Endothelial cell of umbilical vein (primary cell): ENCODE measurements at regions not wholly inside any gene's neighbourhood (a gene's known extent, or its start where the extent isn't known, plus 50 kb on each side); places are given as distances from the start of the nearest gene placed in this dataset.

Source experiments
- BruUV-seq: library from RNA; stranded (reverse); fragments of 400-500 nt; replicated peaks from 2 replicates; lab custom pipeline; 2021; lab: Mats Ljungman, UMichigan
- CTCF ChIA-PET: fragments of 300-600, 350-600 bp; sonication (Branson Sonifier 250); formaldehyde crosslinking; loops from one replicate; lab custom pipeline; 2021; ENCODE audit warnings: antibody characterized with exemption, inconsistent platforms; lab: Charles Lee
- POLR2A ChIA-PET: fragments of 300-600, 350-600 bp; sonication (Branson Sonifier 250); formaldehyde crosslinking; loops from one replicate; lab custom pipeline; 2021; ENCODE audit warnings: antibody characterized with exemption, inconsistent platforms; lab: Charles Lee
- DNase-seq: peaks from one replicate; pipeline ENCODE4 v3.0.0-alpha.2; 2011; ENCODE audit warnings: low read depth, low spot score
- FAIRE-seq: peaks from 2 replicates; lab custom pipeline; 2011; peaks lifted over from hg19 to GRCh38; lab: Jason Lieb, UNC
- H2AFZ ChIP-seq: 2 replicates; pipeline ENCODE4 v1.6.0; 2012; ENCODE audit warnings: low read depth, low read length, control low read depth, inconsistent platforms
- H3K27ac ChIP-seq: 2 replicates; pipeline ENCODE4 v1.5.1; 2011; ENCODE audit warnings: low read depth, mild to moderate bottlenecking, control low read depth, low read length, moderate library complexity; ENCODE audit not compliant: insufficient read depth
- H3K27me3 ChIP-seq, 2 experiments: 2 replicates each; pipeline versions ENCODE4 v1.6.0 to v1.6.1; 2011; ENCODE audit warnings: low read length in 2 of 2, mixed read lengths in 1 of 2; ENCODE audit not compliant: control insufficient read depth in 2 of 2, insufficient read depth in 2 of 2
- H3K36me3 ChIP-seq, 2 experiments: 2 replicates in 1 of 2; 3 replicates in 1 of 2; pipeline ENCODE4 v1.5.1; 2011; ENCODE audit warnings: low read length in 2 of 2, mild to moderate bottlenecking in 1 of 2, moderate library complexity in 1 of 2; ENCODE audit not compliant: control insufficient read depth in 2 of 2, insufficient read depth in 2 of 2; ENCODE audit errors: extremely low read depth in 1 of 2
- H3K4me1 ChIP-seq: 3 replicates; pipeline ENCODE4 v1.5.1; 2011; ENCODE audit warnings: mild to moderate bottlenecking, low read length; ENCODE audit not compliant: control insufficient read depth, insufficient read depth; ENCODE audit errors: extremely low read depth
- H3K4me2 ChIP-seq: 2 replicates; pipeline ENCODE4 v1.6.1; 2011; ENCODE audit warnings: low read length, control low read depth, mixed read lengths; ENCODE audit not compliant: insufficient read depth
- H3K4me3 ChIP-seq, 3 experiments: fragments of 200-600 bp in 1 of 3; sonication (generic), shearing (Covaris generic) in 1 of 3; replicated peaks in 1 of 3; 2 replicates each; pipeline ENCODE4 v1.5.1; 2011 to 2016; ENCODE audit warnings: control low read depth in 3 of 3, low read length in 3 of 3, mild to moderate bottlenecking in 2 of 3, inconsistent platforms in 1 of 3, low read depth in 1 of 3, moderate library complexity in 1 of 3; ENCODE audit not compliant: insufficient read depth in 1 of 3
- H3K79me2 ChIP-seq: 2 replicates; pipeline ENCODE4 v1.6.0; 2012; ENCODE audit warnings: low read length, inconsistent platforms; ENCODE audit not compliant: control insufficient read depth, insufficient read depth
- H3K9ac ChIP-seq: replicated peaks from 2 replicates; pipeline ENCODE3; 2011; ENCODE audit warnings: low read length, control low read depth; ENCODE audit not compliant: insufficient read depth; ENCODE audit errors: extremely low read depth
- H3K9me1 ChIP-seq: replicated peaks from 3 replicates; pipeline ENCODE4 v1.6.0; 2011; ENCODE audit warnings: mild to moderate bottlenecking, low read length; ENCODE audit not compliant: control insufficient read depth, insufficient read depth; ENCODE audit errors: extremely low read depth
- H3K9me3 ChIP-seq: replicated peaks from 2 replicates; pipeline ENCODE4 v1.5.1; 2012; ENCODE audit warnings: low read length, inconsistent platforms; ENCODE audit not compliant: control insufficient read depth, insufficient read depth
- H4K20me1 ChIP-seq: replicated peaks from 2 replicates; pipeline ENCODE3; 2011; ENCODE audit warnings: mild to moderate bottlenecking, low read length; ENCODE audit not compliant: control insufficient read depth, insufficient read depth; ENCODE audit errors: extremely low read depth
- EZH2 ChIP-seq: IDR thresholded peaks from 2 replicates; pipeline ENCODE4 v1.6.1; 2012; ENCODE audit warnings: borderline replicate concordance, low read depth, mild to moderate bottlenecking, moderate library complexity, low read length, inconsistent platforms; ENCODE audit not compliant: severe bottlenecking
- FOS ChIP-seq: IDR thresholded peaks from 2 replicates; pipeline ENCODE4 v1.6.1; 2011; ENCODE audit warnings: mild to moderate bottlenecking, low read length, moderate library complexity, borderline replicate concordance; ENCODE audit not compliant: insufficient read depth
- GATA2 ChIP-seq: IDR thresholded peaks from 2 replicates; pipeline ENCODE4 v1.7.0; 2011; ENCODE audit warnings: low read depth, mild to moderate bottlenecking, moderate library complexity, mixed read lengths, low read length; ENCODE audit not compliant: insufficient read length, insufficient read depth
- JUN ChIP-seq: IDR thresholded peaks from 2 replicates; pipeline ENCODE4 v1.6.1; 2011; ENCODE audit warnings: borderline replicate concordance, low read depth; ENCODE audit not compliant: insufficient read length, insufficient read depth
- MYC ChIP-seq: IDR thresholded peaks from one replicate; pipeline ENCODE4 v1.6.1; 2011; ENCODE audit warnings: mild to moderate bottlenecking, low read depth, low read length
- POLR2A ChIP-seq: IDR thresholded peaks from 2 replicates; pipeline ENCODE4 v1.6.1; 2012; ENCODE audit warnings: low read depth, mild to moderate bottlenecking, control low read depth, low read length
- POLR2AphosphoS5 ChIP-seq: IDR thresholded peaks from 2 replicates; pipeline ENCODE4 v1.6.1; 2012; ENCODE audit warnings: low read depth, mild to moderate bottlenecking, control low read depth, low read length, moderate library complexity; ENCODE audit not compliant: insufficient read depth
- dilution Hi-C: fragments of 300-500 bp; cut with MboI; formaldehyde crosslinking; loops from one replicate; pipeline ENCODE4 v1.15.0; 2019; ENCODE audit warnings: low sequenced_read_pairs; ENCODE audit not compliant: extremely low pct_ligation_motif_present
- intact Hi-C: fragments of 100-400 bp; cut with micrococcal nuclease; formaldehyde crosslinking; loops from one replicate; pipeline ENCODE4 v1.10.0; 2022
- TF ChIP-seq, protein P1 (sequence below), 2 donors: IDR thresholded peaks; 1 replicate in 1 of 2; 2 replicates in 1 of 2; pipeline ENCODE4 v1.5.1; 2011; ENCODE audit warnings: low read length in 2 of 2, mild to moderate bottlenecking in 2 of 2, moderate library complexity in 2 of 2, control low read depth in 1 of 2, inconsistent platforms in 1 of 2, low read depth in 1 of 2; ENCODE audit not compliant: insufficient read depth in 1 of 2; ENCODE audit errors: extremely low read depth in 1 of 2
- TF ChIP-seq, protein P2 (sequence below): IDR thresholded peaks from 2 replicates; pipeline ENCODE4 v1.6.1; 2011; ENCODE audit not compliant: insufficient read depth, insufficient read length

DNA sequence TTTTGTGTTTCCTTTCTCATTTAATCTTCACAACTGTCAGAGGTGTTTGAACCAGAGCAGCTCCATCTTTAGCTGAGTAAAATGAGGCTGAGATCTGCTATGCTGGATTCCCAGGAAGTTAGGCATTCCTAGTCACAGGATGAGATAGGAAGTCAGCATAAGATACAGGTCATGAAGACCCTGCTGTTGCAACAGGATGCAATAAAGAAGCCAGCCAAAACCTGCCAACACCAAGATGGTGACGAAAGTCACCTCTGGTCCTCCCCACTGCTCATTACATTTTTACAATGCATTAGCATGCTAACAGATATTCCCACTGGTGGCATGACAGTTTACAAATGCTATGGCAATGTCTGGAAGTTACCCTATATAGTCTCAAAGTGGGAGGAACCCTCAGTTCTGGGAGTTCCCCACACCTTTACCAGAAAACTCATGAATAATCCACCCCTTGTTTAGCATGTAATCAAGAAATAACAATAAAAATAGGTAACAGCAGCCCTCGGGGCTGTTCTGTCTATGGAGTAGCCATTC is 262.2 kb upstream of the FERMT1 start:
- intact Hi-C loops: no loop called here
- no peak overlapping the region for H3K4me2 ChIP-seq
- no peak overlapping the region for H2AFZ ChIP-seq
- no TSS peak for BruUV-seq
- CTCF ChIA-PET: no interaction called here
- H3K9me1 ChIP-seq: no peaks in the 10 kb centered on the region
- no peaks in the 10 kb centered on the region for H3K27me3 ChIP-seq
- H4K20me1 ChIP-seq: no peaks in the 10 kb centered on the region
- H3K4me1 ChIP-seq: no peaks in the 10 kb centered on the region
- FAIRE-seq: no peak
- no peak overlapping the region for H3K27ac ChIP-seq
- H3K36me3 ChIP-seq: no peaks in the 10 kb centered on the region
- H3K9me3 ChIP-seq: no peaks in the 10 kb centered on the region
- POLR2A ChIA-PET: no interaction called here
- H3K4me3 ChIP-seq: no peak overlapping the region
- TF ChIP-seq POLR2AphosphoS5 (no peak), GATA2 (no peak), FOS (no peak), POLR2A (no peak), EZH2 (no peak), JUN (no peak), MYC (no peak)
- TF ChIP-seq, protein P1, sequence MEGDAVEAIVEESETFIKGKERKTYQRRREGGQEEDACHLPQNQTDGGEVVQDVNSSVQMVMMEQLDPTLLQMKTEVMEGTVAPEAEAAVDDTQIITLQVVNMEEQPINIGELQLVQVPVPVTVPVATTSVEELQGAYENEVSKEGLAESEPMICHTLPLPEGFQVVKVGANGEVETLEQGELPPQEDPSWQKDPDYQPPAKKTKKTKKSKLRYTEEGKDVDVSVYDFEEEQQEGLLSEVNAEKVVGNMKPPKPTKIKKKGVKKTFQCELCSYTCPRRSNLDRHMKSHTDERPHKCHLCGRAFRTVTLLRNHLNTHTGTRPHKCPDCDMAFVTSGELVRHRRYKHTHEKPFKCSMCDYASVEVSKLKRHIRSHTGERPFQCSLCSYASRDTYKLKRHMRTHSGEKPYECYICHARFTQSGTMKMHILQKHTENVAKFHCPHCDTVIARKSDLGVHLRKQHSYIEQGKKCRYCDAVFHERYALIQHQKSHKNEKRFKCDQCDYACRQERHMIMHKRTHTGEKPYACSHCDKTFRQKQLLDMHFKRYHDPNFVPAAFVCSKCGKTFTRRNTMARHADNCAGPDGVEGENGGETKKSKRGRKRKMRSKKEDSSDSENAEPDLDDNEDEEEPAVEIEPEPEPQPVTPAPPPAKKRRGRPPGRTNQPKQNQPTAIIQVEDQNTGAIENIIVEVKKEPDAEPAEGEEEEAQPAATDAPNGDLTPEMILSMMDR (IDR thresholded peaks at IDR 0.05; ENCODE audit: extremely low read depth in 1 of 2, insufficient read depth in 1 of 2, low read depth in 1 of 2, low read length in 2 of 2): no peak
- TF ChIP-seq, protein P2, sequence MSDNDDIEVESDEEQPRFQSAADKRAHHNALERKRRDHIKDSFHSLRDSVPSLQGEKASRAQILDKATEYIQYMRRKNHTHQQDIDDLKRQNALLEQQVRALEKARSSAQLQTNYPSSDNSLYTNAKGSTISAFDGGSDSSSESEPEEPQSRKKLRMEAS: no peak
- dilution Hi-C loops: no loop called here
- no peaks in the 10 kb centered on the region for H3K79me2 ChIP-seq
- no peak overlapping the region for H3K9ac ChIP-seq
- DNase-seq: no peak
